Vagina (tissue), 2 donors: ENCODE measurements at regions not wholly inside any gene's neighbourhood (a gene's known extent, or its start where the extent isn't known, plus 50 kb on each side); places are given as distances from the start of the nearest gene placed in this dataset.

Experiments used
- DNase-seq, 2 donors: peaks; one replicate each; pipeline ENCODE4 v3.0.0-alpha.2; 2017; ENCODE audit errors: extremely low spot score in 2 of 2
- H3K27ac ChIP-seq: fragments of 200-600 bp; sonication (generic); one replicate; pipeline ENCODE4 v1.5.1; 2019
- H3K27me3 ChIP-seq: fragments of 200-600 bp; sonication (generic); one replicate; pipeline ENCODE4 v1.5.1; 2019
- H3K36me3 ChIP-seq, 2 donors: fragments of 200-600 bp; sonication (generic); one replicate each; pipeline ENCODE4 v1.5.1; 2017 to 2019
- H3K4me1 ChIP-seq: fragments of 200-600 bp; sonication (generic); one replicate; pipeline ENCODE4 v1.5.1; 2019
- H3K4me3 ChIP-seq, 2 donors: fragments of 200-600 bp; sonication (generic); 1 replicate in 1 of 2; 2 replicates in 1 of 2; pipeline ENCODE4 v1.5.1; 2016 to 2019
- H3K9me3 ChIP-seq: fragments of 200-600 bp; sonication (generic); one replicate; pipeline ENCODE4 v1.5.1; 2019
- CTCF ChIP-seq, 3 experiments: fragments of 450-650 bp in 2 of 3; fragments of 200-600 bp in 1 of 3; sonication (generic) in 1 of 3; IDR thresholded peaks; one replicate each; pipeline ENCODE4 v1.5.1; 2017 to 2019; ENCODE audit warnings: antibody characterized with exemption in 3 of 3, mild to moderate bottlenecking in 2 of 3, moderate library complexity in 2 of 3
- POLR2A ChIP-seq, 2 donors: fragments of 450-650 bp; IDR thresholded peaks; one replicate each; pipeline ENCODE4 v1.6.1; 2017; ENCODE audit warnings: antibody characterized with exemption in 2 of 2, mild to moderate bottlenecking in 2 of 2, moderate library complexity in 2 of 2
- POLR2AphosphoS5 ChIP-seq, 2 donors: sonication (generic); formaldehyde crosslinking; IDR thresholded peaks; one replicate each; pipeline ENCODE4 v1.9.0; 2017; ENCODE audit warnings: antibody characterized with exemption in 2 of 2, mild to moderate bottlenecking in 2 of 2, low read depth in 1 of 2; ENCODE audit not compliant: insufficient read depth in 1 of 2
- intact Hi-C: fragments of 100-400 bp; cut with DNase I; formaldehyde crosslinking; loops from one replicate; pipeline ENCODE4 v1.15.1; 2023

- no peak for DNase-seq
- intact Hi-C loops: loop anchor here (5.0 kb wide), 1 partner anchor 546 kb away; no protein-coding TSS in a partner anchor
These were observed 101.7 kb upstream of the SOD3 start for GRCh38 chr4:24693636-24694035.

DNA sequence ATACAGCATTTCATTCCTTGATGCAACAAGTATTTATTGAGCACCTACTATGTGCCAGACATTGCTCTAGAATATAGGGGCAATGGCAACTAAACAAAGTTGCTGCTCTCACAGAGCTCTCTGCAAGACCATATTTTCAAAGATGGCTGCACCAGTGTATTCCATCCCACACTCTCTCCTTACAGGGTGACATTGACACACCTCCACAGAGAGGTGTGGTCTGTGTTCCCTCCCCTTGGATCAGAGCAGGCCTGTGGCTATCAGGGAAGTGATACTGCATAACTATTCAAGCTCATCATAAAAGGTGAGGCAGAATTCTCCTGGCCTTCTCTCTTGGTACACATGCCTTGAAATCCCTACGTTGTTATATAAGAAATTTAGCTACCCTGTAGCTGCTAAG, 95.3 kb upstream of the SOD3 start:
- H3K36me3 ChIP-seq: no peaks in the 10 kb centered on the region
- no peak overlapping the region for H3K4me3 ChIP-seq
- no peaks in the 10 kb centered on the region for H3K27me3 ChIP-seq
- TF ChIP-seq CTCF (IDR thresholded peaks at IDR 0.05): no peak
- H3K27ac ChIP-seq: no peak overlapping the region
- no peaks in the 10 kb centered on the region for H3K4me1 ChIP-seq
- intact Hi-C loops: no loop called here
- no peak for DNase-seq
- no peaks in the 10 kb centered on the region for H3K9me3 ChIP-seq

More at GRCh38 chr4:24693636-24694035, 101.7 kb upstream of the SOD3 start:
- no peaks in the 10 kb centered on the region for H3K27me3 ChIP-seq
- H3K27ac ChIP-seq: no peak overlapping the region
- H3K36me3 ChIP-seq: no peaks in the 10 kb centered on the region
- H3K9me3 ChIP-seq: no peaks in the 10 kb centered on the region
- no peak overlapping the region for H3K4me3 ChIP-seq
- H3K4me1 ChIP-seq: no peaks in the 10 kb centered on the region
- TF ChIP-seq POLR2A (IDR thresholded peaks at IDR 0.05): no peak
- TF ChIP-seq CTCF (IDR thresholded peaks at IDR 0.05): no peak

DNA sequence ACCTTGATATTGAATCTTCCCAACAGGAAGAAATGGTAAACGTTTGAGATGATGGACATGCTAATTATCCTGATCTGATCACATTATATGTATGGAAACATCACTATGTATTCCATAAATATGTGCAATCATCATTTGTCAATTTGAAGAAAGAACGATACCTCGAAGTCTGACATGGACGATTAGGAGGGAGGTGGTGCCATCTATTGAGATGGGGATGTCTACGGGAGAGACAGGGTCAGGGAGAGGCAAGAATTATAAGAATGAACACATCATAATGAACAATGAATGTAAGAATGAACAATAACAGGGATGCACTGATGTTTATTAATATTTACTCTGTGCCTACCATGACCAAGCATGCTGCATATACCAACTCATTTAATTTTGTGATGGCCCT, 93.7 kb upstream of the SOD3 start:
- intact Hi-C loops: no loop called here
- Histone ChIP-seq H3K9me3 (no peaks in the 10 kb centered on the region), H3K4me1 (no peaks in the 10 kb centered on the region), H3K36me3 (no peaks in the 10 kb centered on the region), H3K27me3 (no peaks in the 10 kb centered on the region), H3K4me3 (no peak overlapping the region), H3K27ac (no peak overlapping the region)
- no peak for DNase-seq
- TF ChIP-seq POLR2A (IDR thresholded peaks at IDR 0.05) (no peak), POLR2AphosphoS5 (IDR thresholded peaks at IDR 0.05; ENCODE audit: insufficient read depth in 1 of 2, low read depth in 1 of 2) (no peak), CTCF (IDR thresholded peaks at IDR 0.05) (no peak)

GRCh38 chr4:24702281-24702680, 93.1 kb upstream of the SOD3 start:
- DNase-seq: no peak
- H3K4me1 ChIP-seq: no peaks in the 10 kb centered on the region
- no peak overlapping the region for H3K27ac ChIP-seq
- no peak overlapping the region for H3K4me3 ChIP-seq
- TF ChIP-seq POLR2AphosphoS5 (IDR thresholded peaks at IDR 0.05; ENCODE audit: insufficient read depth in 1 of 2, low read depth in 1 of 2) (no peak), CTCF (IDR thresholded peaks at IDR 0.05) (no peak)
- intact Hi-C loops: no loop called here
- no peaks in the 10 kb centered on the region for H3K9me3 ChIP-seq
- no peaks in the 10 kb centered on the region for H3K36me3 ChIP-seq
- no peaks in the 10 kb centered on the region for H3K27me3 ChIP-seq

DNA sequence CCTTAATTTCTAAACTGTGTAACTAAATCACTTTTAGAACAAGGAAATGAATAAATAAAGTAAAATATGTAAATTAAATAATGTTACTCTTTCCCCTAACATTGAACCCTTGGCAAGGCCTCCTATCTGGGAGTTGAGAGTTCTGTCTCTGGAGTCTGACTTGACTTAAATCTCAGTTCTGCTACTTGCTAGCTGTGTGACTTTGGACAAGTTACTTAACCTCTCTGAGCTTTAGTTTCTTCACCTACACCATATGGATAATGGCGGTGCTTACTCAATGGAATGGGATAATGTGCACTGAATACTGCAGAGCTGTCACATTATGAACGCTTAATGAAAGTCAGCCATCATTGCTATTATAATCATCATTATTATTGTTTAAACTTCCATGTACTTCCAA, 92.1 kb upstream of the SOD3 start:
- H3K27me3 ChIP-seq: no peaks in the 10 kb centered on the region
- no peak overlapping the region for H3K4me3 ChIP-seq
- DNase-seq: no peak
- no peaks in the 10 kb centered on the region for H3K9me3 ChIP-seq
- TF ChIP-seq POLR2AphosphoS5 (IDR thresholded peaks at IDR 0.05; ENCODE audit: insufficient read depth in 1 of 2, low read depth in 1 of 2) (no peak), POLR2A (IDR thresholded peaks at IDR 0.05) (no peak), CTCF (IDR thresholded peaks at IDR 0.05) (no peak)
- intact Hi-C loops: no loop called here
- H3K4me1 ChIP-seq: no peaks in the 10 kb centered on the region
- no peak overlapping the region for H3K27ac ChIP-seq
- no peaks in the 10 kb centered on the region for H3K36me3 ChIP-seq
